Retinal pigment epithelial cell (primary cell): ENCODE measurements at regions not wholly inside any gene's neighbourhood (a gene's known extent, or its start where the extent isn't known, plus 50 kb on each side); places are given as distances from the start of the nearest gene placed in this dataset.

Source experiments
- DNase-seq: peaks from one replicate; pipeline ENCODE4 v3.0.0-alpha.2; 2010; ENCODE audit warnings: low read depth
- H3K4me3 ChIP-seq: 2 replicates; pipeline ENCODE4 v1.5.1; 2011; ENCODE audit warnings: mild to moderate bottlenecking, low read length, control low read depth, moderate library complexity
- CTCF ChIP-seq: conservative IDR thresholded peaks from 2 replicates; pipeline ENCODE4 v1.5.1; 2011; ENCODE audit warnings: low read depth, low read length, control low read depth, inconsistent platforms

- no peak for TF ChIP-seq CTCF
- H3K4me3 ChIP-seq, result no peak overlapping the region
- no peak for DNase-seq
Measured at GRCh38 chr3:181764544-181764943, 52.8 kb downstream of the SOX2 start.

- no peak overlapping the region for H3K4me3 ChIP-seq
- TF ChIP-seq CTCF, result no peak
- DNase-seq, result no peak
Measured at GRCh38 chr3:181770296-181770695, 58.6 kb downstream of the SOX2 start.

GRCh38 chr3:181771120-181771519, 59.4 kb downstream of the SOX2 start:
- no peak overlapping the region for H3K4me3 ChIP-seq
- TF ChIP-seq CTCF, result no peak
- no peak for DNase-seq

GRCh38 chr3:181772166-181772565, 60.4 kb downstream of the SOX2 start:
- TF ChIP-seq CTCF, result no peak
- DNase-seq, result no peak
- H3K4me3 ChIP-seq, result no peak overlapping the region

- no peak for TF ChIP-seq CTCF
- no peak overlapping the region for H3K4me3 ChIP-seq
- no peak for DNase-seq
Measured at GRCh38 chr3:181773921-181774320, 62.2 kb downstream of the SOX2 start.

- DNase-seq, result peak; percentile 20
- no peak overlapping the region for H3K4me3 ChIP-seq
- no peak for TF ChIP-seq CTCF
Measured at GRCh38 chr3:181782306-181782954, 70.7 kb downstream of the SOX2 start.

- DNase-seq, result no peak
- no peak overlapping the region for H3K4me3 ChIP-seq
- TF ChIP-seq CTCF, result no peak
Measured at GRCh38 chr3:181790561-181790960, 78.8 kb downstream of the SOX2 start.
